Breast epithelium (tissue), 4 donors: ENCODE measurements at regions not wholly inside any gene's neighbourhood (a gene's known extent, or its start where the extent isn't known, plus 50 kb on each side); places are given as distances from the start of the nearest gene placed in this dataset.

Source experiments
- DNase-seq, 2 donors: peaks; one replicate each; pipeline ENCODE4 v3.0.0-alpha.2; 2019; ENCODE audit warnings: low spot score in 2 of 2
- H3K27ac ChIP-seq, 2 donors: fragments of 200-600 bp; sonication (generic) in 1 of 2; one replicate each; pipeline ENCODE4 v1.5.1; 2016 to 2019; ENCODE audit warnings: mild to moderate bottlenecking in 1 of 2
- H3K27me3 ChIP-seq, 2 donors: fragments of 200-600 bp; sonication (generic) in 1 of 2; one replicate each; pipeline versions ENCODE4 v1.5.1 to v1.6.0; 2017 to 2019; ENCODE audit warnings: control low read depth in 1 of 2, mild to moderate bottlenecking in 1 of 2
- H3K36me3 ChIP-seq: fragments of 200-600 bp; one replicate; pipeline ENCODE4 v1.5.1; 2019
- H3K4me1 ChIP-seq, 2 donors: fragments of 200-600 bp; sonication (generic); one replicate each; pipeline ENCODE4 v1.5.1; 2016 to 2019; ENCODE audit warnings: control low read depth in 1 of 2
- H3K4me3 ChIP-seq, 3 donors: fragments of 200-600 bp; sonication (generic); 1 replicate in 2 of 3; 2 replicates in 1 of 3; pipeline ENCODE4 v1.5.1; 2016 to 2019; ENCODE audit warnings: mild to moderate bottlenecking in 3 of 3, moderate library complexity in 2 of 3
- H3K9me3 ChIP-seq, 2 donors: fragments of 200-600 bp; sonication (generic) in 1 of 2; one replicate each; pipeline ENCODE4 v1.5.1; 2016 to 2019; ENCODE audit warnings: control low read depth in 1 of 2
- CTCF ChIP-seq, 3 donors: fragments of 450-650 bp; IDR thresholded peaks; one replicate each; pipeline ENCODE4 v1.5.1; 2016 to 2017; ENCODE audit warnings: antibody characterized with exemption in 3 of 3, mild to moderate bottlenecking in 3 of 3, moderate library complexity in 3 of 3
- POLR2A ChIP-seq: fragments of 450-650 bp; IDR thresholded peaks from one replicate; pipeline ENCODE4 v1.6.1; 2016; ENCODE audit warnings: antibody characterized with exemption, mild to moderate bottlenecking, moderate library complexity
- POLR2AphosphoS5 ChIP-seq, 3 donors: sonication (generic); formaldehyde crosslinking; IDR thresholded peaks; one replicate each; pipeline ENCODE4 v1.6.1; 2017; ENCODE audit warnings: antibody characterized with exemption in 3 of 3
- intact Hi-C: fragments of 100-400 bp; cut with DNase I; formaldehyde crosslinking; loops from one replicate; pipeline ENCODE4 v1.15.1; 2023; ENCODE audit warnings: low total_unique reads

GRCh38 chr5:124544366-124545055 lies 201.9 kb downstream of the ZNF608 start:
- DNase-seq = no peak
- no peak overlapping the region for H3K27ac ChIP-seq
- H3K4me1 ChIP-seq = no peaks in the 10 kb centered on the region
- TF ChIP-seq POLR2AphosphoS5 (IDR thresholded peaks at IDR 0.05) = no peak
- TF ChIP-seq CTCF (IDR thresholded peaks at IDR 0.05) = no peak
- no peak for TF ChIP-seq POLR2A
- no peaks in the 10 kb centered on the region for H3K27me3 ChIP-seq
- no peaks in the 10 kb centered on the region for H3K36me3 ChIP-seq
- no peak overlapping the region for H3K4me3 ChIP-seq
- no peaks in the 10 kb centered on the region for H3K9me3 ChIP-seq
- intact Hi-C loops = no loop called here

GRCh38 chr5:124538931-124539330 lies 207.5 kb downstream of the ZNF608 start:
- DNase-seq = no peak
- no peaks in the 10 kb centered on the region for H3K4me1 ChIP-seq
- intact Hi-C loops = no loop called here
- no peak overlapping the region for H3K27ac ChIP-seq
- H3K9me3 ChIP-seq = no peaks in the 10 kb centered on the region
- TF ChIP-seq CTCF (IDR thresholded peaks at IDR 0.05) (no peak), POLR2AphosphoS5 (IDR thresholded peaks at IDR 0.05) (no peak), POLR2A (no peak)
- no peaks in the 10 kb centered on the region for H3K27me3 ChIP-seq
- no peak overlapping the region for H3K4me3 ChIP-seq
- no peaks in the 10 kb centered on the region for H3K36me3 ChIP-seq

GRCh38 chr5:124538191-124538590 lies 208.2 kb downstream of the ZNF608 start:
- intact Hi-C loops = no loop called here
- DNase-seq = no peak
- Histone ChIP-seq H3K27me3 (no peaks in the 10 kb centered on the region), H3K4me3 (no peak overlapping the region), H3K4me1 (no peaks in the 10 kb centered on the region), H3K36me3 (no peaks in the 10 kb centered on the region), H3K27ac (peak overlapping the region in 1 of 2 donors; percentile 70), H3K9me3 (no peaks in the 10 kb centered on the region)
- TF ChIP-seq POLR2AphosphoS5 (IDR thresholded peaks at IDR 0.05) (no peak), CTCF (IDR thresholded peaks at IDR 0.05) (no peak), POLR2A (no peak)

GRCh38 chr5:124537522-124537921 lies 208.9 kb downstream of the ZNF608 start:
- H3K4me1 ChIP-seq = no peaks in the 10 kb centered on the region
- no peak for DNase-seq
- peak overlapping the region in 1 of 2 donors; percentile 70 for H3K27ac ChIP-seq
- no peaks in the 10 kb centered on the region for H3K36me3 ChIP-seq
- H3K4me3 ChIP-seq = no peak overlapping the region
- no peaks in the 10 kb centered on the region for H3K27me3 ChIP-seq
- intact Hi-C loops = no loop called here
- TF ChIP-seq POLR2AphosphoS5 (IDR thresholded peaks at IDR 0.05) (no peak), POLR2A (no peak), CTCF (IDR thresholded peaks at IDR 0.05) (no peak)
- no peaks in the 10 kb centered on the region for H3K9me3 ChIP-seq

GRCh38 chr5:124537107-124537506 lies 209.3 kb downstream of the ZNF608 start:
- H3K9me3 ChIP-seq = no peaks in the 10 kb centered on the region
- no peaks in the 10 kb centered on the region for H3K27me3 ChIP-seq
- DNase-seq = no peak
- peak overlapping the region in 1 of 2 donors; percentile 70 for H3K27ac ChIP-seq
- H3K4me3 ChIP-seq = no peak overlapping the region
- H3K4me1 ChIP-seq = no peaks in the 10 kb centered on the region
- intact Hi-C loops = no loop called here
- no peak for TF ChIP-seq POLR2AphosphoS5 (IDR thresholded peaks at IDR 0.05)
- no peak for TF ChIP-seq CTCF (IDR thresholded peaks at IDR 0.05)
- TF ChIP-seq POLR2A = no peak
- H3K36me3 ChIP-seq = no peaks in the 10 kb centered on the region
